HL-60 (cell line): ENCODE measurements at regions not wholly inside any gene's neighbourhood (a gene's known extent, or its start where the extent isn't known, plus 50 kb on each side); places are given as distances from the start of the nearest gene placed in this dataset.

Source experiments
- DNase-seq, 2 experiments: peaks; one replicate each; pipeline ENCODE4 v3.0.0-alpha.2; 2010 to 2020; ENCODE audit warnings: low read depth in 1 of 2, low spot score in 1 of 2
- H3K27ac ChIP-seq: fragments of 250-450 bp; sonication (Bioruptor Pico); replicated peaks from 2 replicates; pipeline ENCODE4 v1.5.1; 2020; ENCODE audit warnings: mild to moderate bottlenecking, moderate library complexity
- H3K27me3 ChIP-seq: fragments of 250-450 bp; sonication (Bioruptor Pico); 2 replicates; pipeline ENCODE4 v1.5.1; 2021; ENCODE audit warnings: mild to moderate bottlenecking, moderate library complexity; ENCODE audit not compliant: insufficient read depth, poor library complexity, severe bottlenecking
- H3K4me3 ChIP-seq: replicated peaks from 2 replicates; pipeline ENCODE4 v1.5.1; 2011; ENCODE audit warnings: mild to moderate bottlenecking, control low read depth, low read length; ENCODE audit not compliant: insufficient read depth
- GABPA ChIP-seq: IDR thresholded peaks from 2 replicates; pipeline ENCODE4 v1.6.1; 2012; ENCODE audit warnings: low read depth
- POLR2AphosphoS5 ChIP-seq: IDR thresholded peaks from 2 replicates; pipeline ENCODE4 v1.6.1; 2012; ENCODE audit warnings: low read depth
- SPI1 ChIP-seq: IDR thresholded peaks from 2 replicates; pipeline ENCODE4 v1.6.1; 2012; ENCODE audit warnings: low read depth, mild to moderate bottlenecking, borderline replicate concordance
- TF ChIP-seq, protein P1 (sequence below): IDR thresholded peaks from 2 replicates; pipeline ENCODE4 v1.6.1; 2012; ENCODE audit warnings: low read depth; ENCODE audit not compliant: insufficient replicate concordance
- TF ChIP-seq, protein P2 (sequence below): IDR thresholded peaks from one replicate; pipeline ENCODE4 v1.5.1; 2011; ENCODE audit warnings: low read length, control low read depth, inconsistent platforms; ENCODE audit not compliant: insufficient read depth

DNA sequence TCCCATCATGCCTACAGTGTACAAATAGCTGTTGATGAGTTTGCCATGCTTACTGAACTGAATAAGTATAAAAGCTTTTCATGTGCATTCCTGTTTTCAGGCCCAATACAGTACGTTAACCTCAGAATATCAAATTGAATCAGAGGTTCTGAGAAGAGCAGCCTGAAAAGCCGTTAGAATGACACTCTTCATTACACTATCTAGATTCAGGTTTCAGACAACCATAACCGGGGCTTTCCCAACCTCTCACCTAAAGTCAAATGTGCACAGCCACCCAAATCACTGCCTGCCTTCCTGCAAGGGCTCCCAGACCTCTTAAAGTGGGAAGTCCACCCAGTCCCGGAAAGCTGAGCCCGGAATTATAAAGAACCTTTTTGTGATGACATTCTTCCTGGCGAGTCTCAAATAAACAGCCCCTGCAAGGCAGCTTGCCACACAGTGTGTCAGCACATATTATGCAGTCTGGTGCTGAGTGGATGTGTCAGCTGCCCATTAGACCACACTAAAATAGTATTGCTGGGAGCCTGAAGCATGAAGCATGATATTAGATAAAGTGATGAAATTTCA is 245.8 kb downstream of the TLE4 start:
- no peaks in the 10 kb centered on the region for H3K27me3 ChIP-seq
- DNase-seq = no peak
- H3K4me3 ChIP-seq = no peak overlapping the region
- no peak overlapping the region for H3K27ac ChIP-seq
- TF ChIP-seq, protein P1, sequence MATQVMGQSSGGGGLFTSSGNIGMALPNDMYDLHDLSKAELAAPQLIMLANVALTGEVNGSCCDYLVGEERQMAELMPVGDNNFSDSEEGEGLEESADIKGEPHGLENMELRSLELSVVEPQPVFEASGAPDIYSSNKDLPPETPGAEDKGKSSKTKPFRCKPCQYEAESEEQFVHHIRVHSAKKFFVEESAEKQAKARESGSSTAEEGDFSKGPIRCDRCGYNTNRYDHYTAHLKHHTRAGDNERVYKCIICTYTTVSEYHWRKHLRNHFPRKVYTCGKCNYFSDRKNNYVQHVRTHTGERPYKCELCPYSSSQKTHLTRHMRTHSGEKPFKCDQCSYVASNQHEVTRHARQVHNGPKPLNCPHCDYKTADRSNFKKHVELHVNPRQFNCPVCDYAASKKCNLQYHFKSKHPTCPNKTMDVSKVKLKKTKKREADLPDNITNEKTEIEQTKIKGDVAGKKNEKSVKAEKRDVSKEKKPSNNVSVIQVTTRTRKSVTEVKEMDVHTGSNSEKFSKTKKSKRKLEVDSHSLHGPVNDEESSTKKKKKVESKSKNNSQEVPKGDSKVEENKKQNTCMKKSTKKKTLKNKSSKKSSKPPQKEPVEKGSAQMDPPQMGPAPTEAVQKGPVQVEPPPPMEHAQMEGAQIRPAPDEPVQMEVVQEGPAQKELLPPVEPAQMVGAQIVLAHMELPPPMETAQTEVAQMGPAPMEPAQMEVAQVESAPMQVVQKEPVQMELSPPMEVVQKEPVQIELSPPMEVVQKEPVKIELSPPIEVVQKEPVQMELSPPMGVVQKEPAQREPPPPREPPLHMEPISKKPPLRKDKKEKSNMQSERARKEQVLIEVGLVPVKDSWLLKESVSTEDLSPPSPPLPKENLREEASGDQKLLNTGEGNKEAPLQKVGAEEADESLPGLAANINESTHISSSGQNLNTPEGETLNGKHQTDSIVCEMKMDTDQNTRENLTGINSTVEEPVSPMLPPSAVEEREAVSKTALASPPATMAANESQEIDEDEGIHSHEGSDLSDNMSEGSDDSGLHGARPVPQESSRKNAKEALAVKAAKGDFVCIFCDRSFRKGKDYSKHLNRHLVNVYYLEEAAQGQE = no peak
- TF ChIP-seq, protein P2, sequence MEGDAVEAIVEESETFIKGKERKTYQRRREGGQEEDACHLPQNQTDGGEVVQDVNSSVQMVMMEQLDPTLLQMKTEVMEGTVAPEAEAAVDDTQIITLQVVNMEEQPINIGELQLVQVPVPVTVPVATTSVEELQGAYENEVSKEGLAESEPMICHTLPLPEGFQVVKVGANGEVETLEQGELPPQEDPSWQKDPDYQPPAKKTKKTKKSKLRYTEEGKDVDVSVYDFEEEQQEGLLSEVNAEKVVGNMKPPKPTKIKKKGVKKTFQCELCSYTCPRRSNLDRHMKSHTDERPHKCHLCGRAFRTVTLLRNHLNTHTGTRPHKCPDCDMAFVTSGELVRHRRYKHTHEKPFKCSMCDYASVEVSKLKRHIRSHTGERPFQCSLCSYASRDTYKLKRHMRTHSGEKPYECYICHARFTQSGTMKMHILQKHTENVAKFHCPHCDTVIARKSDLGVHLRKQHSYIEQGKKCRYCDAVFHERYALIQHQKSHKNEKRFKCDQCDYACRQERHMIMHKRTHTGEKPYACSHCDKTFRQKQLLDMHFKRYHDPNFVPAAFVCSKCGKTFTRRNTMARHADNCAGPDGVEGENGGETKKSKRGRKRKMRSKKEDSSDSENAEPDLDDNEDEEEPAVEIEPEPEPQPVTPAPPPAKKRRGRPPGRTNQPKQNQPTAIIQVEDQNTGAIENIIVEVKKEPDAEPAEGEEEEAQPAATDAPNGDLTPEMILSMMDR = no peak
- TF ChIP-seq GABPA (no peak), SPI1 (no peak), POLR2AphosphoS5 (no peak)

DNA sequence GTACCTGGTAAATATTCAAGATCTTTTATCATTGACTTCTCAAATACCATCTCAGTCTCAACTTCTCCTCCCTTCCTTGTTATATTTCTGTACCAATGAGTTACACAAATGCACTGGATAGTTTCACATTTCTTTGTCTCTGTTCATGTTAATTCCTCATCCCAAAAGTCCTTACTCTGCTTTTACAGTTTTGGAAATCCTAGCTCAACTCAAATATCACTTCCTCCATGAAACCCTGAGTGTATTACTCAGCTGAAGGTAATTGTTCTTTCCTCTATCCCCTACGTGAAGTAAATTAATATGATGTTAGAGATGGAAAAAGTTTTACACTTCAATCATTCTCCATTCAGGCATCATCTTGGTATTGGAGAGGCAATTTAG is 241.5 kb downstream of the TLE4 start:
- Histone ChIP-seq H3K27ac (no peak overlapping the region), H3K27me3 (no peaks in the 10 kb centered on the region), H3K4me3 (no peak overlapping the region)
- no peak for TF ChIP-seq POLR2AphosphoS5
- TF ChIP-seq GABPA = no peak
- TF ChIP-seq, protein P1 = no peak
- TF ChIP-seq, protein P2 = no peak
- no peak for TF ChIP-seq SPI1
- DNase-seq = no peak

DNA sequence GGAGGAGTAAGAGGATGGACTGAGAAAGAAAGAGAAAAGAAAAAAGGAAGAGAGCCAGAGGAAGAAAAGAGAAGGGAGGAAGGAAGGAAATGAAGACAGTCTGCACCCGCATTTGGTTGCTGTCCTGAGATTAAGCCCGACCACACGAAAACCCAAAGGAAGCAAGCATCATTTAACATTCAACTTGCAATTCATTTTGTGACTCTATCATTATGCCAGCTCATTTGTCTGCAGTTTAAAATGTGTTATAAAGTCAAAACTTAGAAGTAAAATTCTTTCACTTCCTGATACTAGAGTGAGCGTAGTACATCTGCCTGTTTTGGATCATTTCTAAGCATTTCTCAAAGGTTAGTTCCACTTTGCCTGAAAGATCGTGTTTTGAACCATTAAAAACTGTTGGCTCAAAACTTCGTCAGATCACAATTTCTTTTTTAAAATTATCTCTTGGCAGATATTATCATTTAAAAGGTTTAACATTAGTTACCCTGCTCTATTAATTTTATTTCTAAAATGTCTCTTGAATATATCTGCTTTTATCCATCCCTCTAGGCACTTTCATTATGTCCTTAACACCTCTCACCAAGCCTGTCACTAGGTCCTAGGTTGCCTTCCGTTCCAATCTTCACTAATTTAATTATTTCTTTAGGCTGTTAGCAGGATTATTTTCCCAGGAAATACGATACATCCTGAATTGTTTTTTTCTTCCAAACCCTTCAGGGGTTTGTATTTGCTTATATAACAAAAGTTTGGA is 240.9 kb downstream of the TLE4 start:
- Histone ChIP-seq H3K4me3 (no peak overlapping the region), H3K27me3 (no peaks in the 10 kb centered on the region), H3K27ac (no peak overlapping the region)
- DNase-seq = peak in 1 of 2 experiments; percentile 6
- TF ChIP-seq SPI1 = 0 out of 2 replicates have a peak, but pooled peaks have one; percentile 13
- TF ChIP-seq, protein P2 = no peak

DNA sequence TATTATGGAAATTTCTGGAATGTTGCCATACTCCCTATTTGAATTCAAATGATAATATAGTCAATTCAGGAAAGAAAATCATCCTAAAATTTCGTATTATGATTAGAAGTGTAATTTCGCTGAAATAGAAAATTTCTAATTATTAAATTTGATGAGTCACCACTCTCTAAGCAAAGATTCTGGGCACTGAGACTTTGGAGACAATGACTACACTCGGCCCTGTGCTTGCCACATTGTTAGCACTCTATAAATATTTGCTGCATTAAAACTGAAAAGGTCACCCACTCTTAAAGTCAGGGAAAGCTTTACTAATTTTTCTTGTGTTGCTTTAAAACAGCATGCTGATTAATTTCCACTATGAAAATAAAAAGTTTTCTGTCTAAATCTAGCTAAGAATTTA is 240.3 kb downstream of the TLE4 start:
- TF ChIP-seq GABPA (no peak), SPI1 (no peak), POLR2AphosphoS5 (no peak)
- TF ChIP-seq, protein P1 = no peak
- TF ChIP-seq, protein P2 = no peak
- H3K4me3 ChIP-seq = no peak overlapping the region
- no peak for DNase-seq
- H3K27me3 ChIP-seq = no peaks in the 10 kb centered on the region
- H3K27ac ChIP-seq = no peak overlapping the region
